Urinary bladder (tissue), 3 donors: ENCODE measurements at regions not wholly inside any gene's neighbourhood (a gene's known extent, or its start where the extent isn't known, plus 50 kb on each side); places are given as distances from the start of the nearest gene placed in this dataset.

Source experiments
- DNase-seq: peaks from one replicate; pipeline ENCODE4 v3.0.0-alpha.2; 2015; ENCODE audit errors: extremely low spot score
- H3K27ac ChIP-seq: one replicate; pipeline ENCODE4 v1.5.1; 2013; ENCODE audit warnings: low read depth, mild to moderate bottlenecking, moderate library complexity
- H3K36me3 ChIP-seq: one replicate; pipeline ENCODE4 v1.6.1; 2013; ENCODE audit warnings: mild to moderate bottlenecking, moderate library complexity; ENCODE audit not compliant: insufficient read depth
- H3K4me1 ChIP-seq: one replicate; pipeline ENCODE4 v1.6.1; 2013; ENCODE audit warnings: mild to moderate bottlenecking, moderate library complexity; ENCODE audit not compliant: insufficient read depth
- H3K4me3 ChIP-seq: one replicate; pipeline ENCODE4 v1.5.1; 2013; ENCODE audit warnings: low read depth, low read length
- WGBS: extraction: QIAGEN DNeasy Blood & Tissue Kit; methylation state at CpG from one replicate; pipeline ENCODE4 v1.1.7; 2013; 5-methylcytosine and 5-hydroxymethylcytosine counted together
- donor health status: healthy with polysubstance abuse.
- donor health status: healthy.

DNA sequence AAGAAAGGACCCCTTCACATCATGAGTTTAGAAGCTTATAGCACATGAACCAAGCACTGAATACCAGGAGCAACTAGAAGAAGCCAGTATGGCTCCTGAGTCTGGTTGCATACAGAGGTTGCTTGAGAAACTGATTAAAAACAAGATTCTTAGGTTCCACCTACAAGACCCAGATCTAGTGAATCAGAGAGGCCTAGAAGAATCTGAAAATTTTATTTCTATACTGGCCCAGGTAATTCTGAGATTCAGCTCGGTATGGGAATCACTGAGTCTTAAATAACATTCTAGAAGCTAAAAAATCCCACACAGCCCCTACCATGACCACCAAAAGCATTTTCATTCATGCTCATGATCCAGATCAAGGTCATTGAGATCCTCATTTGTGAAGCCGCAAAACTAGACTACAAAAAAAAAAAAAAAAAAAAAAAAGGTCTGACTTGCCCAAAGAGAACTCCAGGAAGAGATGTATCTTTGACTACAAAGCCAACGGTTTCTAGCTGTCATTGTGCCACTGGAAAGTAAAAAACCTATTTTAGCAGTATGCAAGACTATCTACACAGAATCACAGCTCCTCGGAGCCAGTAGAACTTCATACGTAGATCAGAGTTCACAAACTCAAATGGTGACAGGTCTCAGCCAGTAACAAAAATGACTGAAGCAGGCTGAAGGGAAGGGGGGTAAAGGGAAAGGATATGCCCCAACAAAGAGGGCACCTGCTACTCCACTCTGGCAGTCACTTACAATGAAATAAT lies 168.4 kb upstream of the EGLN3 start:
- DNase-seq = no peak
- Histone ChIP-seq H3K4me1 (no peaks in the 10 kb centered on the region), H3K36me3 (no peaks in the 10 kb centered on the region), H3K4me3 (no peak overlapping the region), H3K27ac (no peak overlapping the region)
- 89% methylated on average over 5 of the region's 5 CpGs for WGBS

- Histone ChIP-seq H3K4me3 (no peak overlapping the region), H3K4me1 (peaks cover 1% of the 10 kb centered on the region), H3K27ac (no peak overlapping the region), H3K36me3 (no peaks in the 10 kb centered on the region)
- DNase-seq = no peak
These were observed 163.1 kb upstream of the EGLN3 start for GRCh38 chr14:34113991-34114390.

DNA sequence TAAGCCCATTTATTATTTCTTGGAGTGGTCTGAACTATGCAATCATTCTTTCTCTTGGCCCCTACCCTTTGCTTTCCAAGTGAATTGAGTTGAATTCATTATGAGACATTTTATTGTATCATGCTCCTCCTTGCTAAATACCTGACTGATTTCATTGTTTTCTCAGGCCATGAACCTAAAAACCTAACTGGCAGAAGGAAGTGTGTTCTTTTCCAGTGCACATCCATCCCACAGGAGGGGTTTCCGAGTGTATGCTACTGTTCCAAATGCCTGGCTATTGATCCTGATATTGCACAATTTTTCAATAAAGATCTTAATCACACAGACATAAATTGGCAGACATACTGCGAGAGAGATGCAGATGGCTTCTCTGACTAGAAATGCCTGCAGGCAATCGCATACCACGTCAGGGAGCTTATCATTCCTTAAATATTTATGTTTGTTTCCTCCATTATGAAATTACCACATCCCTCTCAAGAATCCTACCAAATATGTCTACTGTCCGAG lies 162.2 kb upstream of the EGLN3 start:
- peaks cover 1% of the 10 kb centered on the region for H3K4me1 ChIP-seq
- H3K36me3 ChIP-seq = no peaks in the 10 kb centered on the region
- no peak overlapping the region for H3K27ac ChIP-seq
- DNase-seq = no peak
- no peak overlapping the region for H3K4me3 ChIP-seq
- 27% methylated on average over 5 of the region's 5 CpGs for WGBS

DNA sequence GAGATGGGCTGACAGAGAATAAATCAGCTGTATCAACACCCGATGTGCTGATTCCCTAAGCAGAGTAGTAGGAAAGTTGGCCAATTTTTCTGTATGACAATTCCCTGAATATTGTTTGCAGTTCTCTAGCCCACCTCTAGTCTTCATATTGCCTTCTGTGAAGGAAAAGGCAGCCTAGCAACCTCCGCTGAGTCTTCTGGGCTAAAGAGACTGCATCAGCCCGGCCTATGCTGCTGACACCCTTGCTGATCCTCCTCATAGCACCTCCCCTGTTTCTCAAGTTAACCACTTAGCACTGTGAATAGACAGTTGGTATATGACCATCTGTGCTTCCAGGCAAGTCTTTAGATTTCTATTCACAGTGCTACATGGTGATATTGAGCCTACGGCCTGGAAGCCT lies 161.1 kb upstream of the EGLN3 start:
- Histone ChIP-seq H3K36me3 (no peaks in the 10 kb centered on the region), H3K27ac (no peak overlapping the region), H3K4me3 (no peak overlapping the region), H3K4me1 (peaks cover 1% of the 10 kb centered on the region)
- 88% methylated on average over 4 of the region's 4 CpGs for WGBS
- DNase-seq = no peak

DNA sequence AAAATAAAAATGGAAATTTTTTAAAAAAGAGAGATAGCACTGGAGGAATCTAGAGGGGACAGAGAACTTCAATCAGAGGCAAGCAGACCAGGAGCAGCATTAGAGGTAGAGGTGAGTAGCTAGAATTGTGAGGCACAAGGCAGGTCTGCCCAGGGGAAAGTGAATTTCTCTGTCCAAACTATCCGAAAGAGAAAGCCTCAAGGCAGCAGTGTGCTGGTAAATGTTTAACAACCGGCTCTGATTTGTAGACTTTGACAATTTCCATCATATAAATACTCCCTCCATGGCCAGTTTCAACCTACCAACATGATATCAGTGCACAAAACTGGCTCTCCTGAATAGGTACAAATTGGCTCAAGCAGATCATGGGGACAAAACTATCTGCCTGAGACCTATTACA lies 160.6 kb upstream of the EGLN3 start:
- no peak for DNase-seq
- Histone ChIP-seq H3K4me1 (peaks cover 1% of the 10 kb centered on the region), H3K36me3 (no peaks in the 10 kb centered on the region), H3K4me3 (no peak overlapping the region), H3K27ac (no peak overlapping the region)
- WGBS = 88% methylated on average over 2 of the region's 2 CpGs

GRCh38 chr14:34110531-34110930 lies 159.7 kb upstream of the EGLN3 start:
- WGBS = 76% methylated on average over 2 of the region's 2 CpGs
- H3K4me3 ChIP-seq = no peak overlapping the region

GRCh38 chr14:34107441-34107840 lies 156.6 kb upstream of the EGLN3 start:
- H3K4me1 ChIP-seq = peaks cover under 1% of the 10 kb centered on the region
- WGBS = 93% methylated on average over 3 of the region's 3 CpGs
- H3K4me3 ChIP-seq = no peak overlapping the region
- DNase-seq = no peak
- H3K27ac ChIP-seq = no peak overlapping the region
- no peaks in the 10 kb centered on the region for H3K36me3 ChIP-seq

More at GRCh38 chr14:34110531-34110930, 159.7 kb upstream of the EGLN3 start:
- Histone ChIP-seq H3K27ac (no peak overlapping the region), H3K36me3 (no peaks in the 10 kb centered on the region), H3K4me1 (peaks cover 1% of the 10 kb centered on the region)
- no peak for DNase-seq

- DNase-seq = no peak
- 86% methylated on average over 4 of the region's 4 CpGs for WGBS
- Histone ChIP-seq H3K4me1 (no peaks in the 10 kb centered on the region), H3K36me3 (no peaks in the 10 kb centered on the region), H3K4me3 (no peak overlapping the region), H3K27ac (no peak overlapping the region)
These were observed 155.4 kb upstream of the EGLN3 start for GRCh38 chr14:34106310-34106709.

DNA sequence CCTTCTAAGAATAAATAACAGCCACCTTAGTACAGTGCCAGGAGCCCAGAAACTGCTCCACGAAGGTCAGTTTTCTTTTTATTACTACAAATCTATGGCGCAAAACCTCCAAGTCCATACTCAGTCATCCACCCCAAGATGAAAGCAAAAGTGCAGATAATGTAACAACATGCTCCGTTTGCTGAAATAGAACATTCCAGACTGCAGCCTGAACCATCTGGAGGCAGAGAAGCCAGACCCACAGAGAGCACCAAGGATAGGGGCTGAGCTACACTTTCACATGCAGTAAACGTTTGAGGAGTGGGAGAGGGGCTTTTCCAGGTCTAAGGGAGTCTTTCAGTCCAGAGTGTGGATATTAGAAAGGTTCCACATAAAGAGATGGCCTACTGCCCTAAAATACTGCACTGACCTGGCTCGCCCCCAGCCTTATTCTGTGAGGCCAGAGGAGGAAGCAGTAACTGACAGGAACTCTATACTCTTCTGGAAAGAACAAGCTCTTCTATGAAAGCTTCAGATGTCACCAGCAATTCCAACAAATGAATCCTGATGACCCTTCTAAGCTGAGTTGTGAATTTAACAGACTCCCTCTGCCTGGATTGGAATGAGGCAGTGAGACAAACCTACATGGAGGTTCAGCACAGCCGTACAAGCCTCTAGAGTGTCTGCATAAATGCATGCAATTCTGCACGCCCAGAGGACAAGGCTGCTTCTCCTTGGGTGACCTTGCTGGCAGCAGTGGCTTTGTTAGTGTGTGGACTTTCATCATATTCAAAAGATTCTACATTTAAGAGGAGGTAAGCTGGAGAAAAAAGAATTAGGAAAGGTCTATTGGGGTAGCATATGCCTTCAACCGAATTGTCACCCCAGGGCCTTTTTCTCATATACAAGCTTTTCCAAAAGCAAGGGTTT lies 153.9 kb upstream of the EGLN3 start:
- no peak overlapping the region for H3K27ac ChIP-seq
- 73% methylated on average over 8 of the region's 8 CpGs for WGBS

DNA sequence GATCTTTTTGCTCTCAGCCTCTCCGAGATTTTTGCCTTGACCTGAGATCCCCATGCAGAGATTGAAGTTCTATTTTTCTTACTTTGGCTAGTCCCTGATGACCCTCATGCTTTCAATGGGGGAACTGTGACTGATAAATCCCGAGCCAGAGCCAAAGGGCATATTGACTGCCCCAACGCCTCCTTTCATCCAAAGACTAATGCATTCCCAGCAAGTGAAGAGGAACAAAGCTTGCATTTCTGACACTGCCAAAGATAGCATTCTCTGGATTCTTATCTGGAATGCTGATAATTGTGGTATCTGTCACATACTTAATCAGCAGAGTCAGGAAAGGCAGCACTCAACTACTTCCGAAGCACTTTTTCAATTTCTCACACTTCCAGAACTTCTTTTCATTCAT lies 152.3 kb upstream of the EGLN3 start:
- Histone ChIP-seq H3K36me3 (no peaks in the 10 kb centered on the region), H3K4me3 (no peak overlapping the region), H3K27ac (no peak overlapping the region), H3K4me1 (no peaks in the 10 kb centered on the region)
- 88% methylated on average over 4 of the region's 4 CpGs for WGBS
- DNase-seq = no peak

More for the DNA sequence above, 153.9 kb upstream of the EGLN3 start:
- no peak for DNase-seq
- no peak overlapping the region for H3K4me3 ChIP-seq
- H3K4me1 ChIP-seq = no peaks in the 10 kb centered on the region
- H3K36me3 ChIP-seq = no peaks in the 10 kb centered on the region

GRCh38 chr14:34099635-34100034 lies 148.8 kb upstream of the EGLN3 start:
- Histone ChIP-seq H3K4me1 (no peaks in the 10 kb centered on the region), H3K27ac (no peak overlapping the region), H3K4me3 (no peak overlapping the region), H3K36me3 (no peaks in the 10 kb centered on the region)
- 81% methylated on average over 5 of the region's 5 CpGs for WGBS
- DNase-seq = no peak

- no peak overlapping the region for H3K4me3 ChIP-seq
- no peak overlapping the region for H3K27ac ChIP-seq
- DNase-seq = no peak
- no peaks in the 10 kb centered on the region for H3K4me1 ChIP-seq
- no peaks in the 10 kb centered on the region for H3K36me3 ChIP-seq
These were observed 148.1 kb upstream of the EGLN3 start for GRCh38 chr14:34098985-34099349.

- WGBS = 49% methylated on average over 8 of the region's 8 CpGs
- Histone ChIP-seq H3K36me3 (no peaks in the 10 kb centered on the region), H3K4me3 (no peak overlapping the region), H3K27ac (no peak overlapping the region), H3K4me1 (no peaks in the 10 kb centered on the region)
- DNase-seq = peak; percentile 54
These were observed 147.4 kb upstream of the EGLN3 start for GRCh38 chr14:34098045-34098984.
